GM23248 (cell line): ENCODE measurements at regions not wholly inside any gene's neighbourhood (a gene's known extent, or its start where the extent isn't known, plus 50 kb on each side); places are given as distances from the start of the nearest gene placed in this dataset.

Experiments used
- DNase-seq: peaks from one replicate; pipeline ENCODE4 v3.0.0-alpha.2; 2015
- H2AFZ ChIP-seq: fragments of 200-600 bp; sonication (generic); 2 replicates; pipeline ENCODE4 v1.6.1; 2016; ENCODE audit warnings: antibody characterized with exemption
- H3F3A ChIP-seq: fragments of 200-600 bp; sonication (generic); 2 replicates; pipeline ENCODE4 v1.6.1; 2016; ENCODE audit warnings: mild to moderate bottlenecking, antibody characterized with exemption, mixed run types; ENCODE audit not compliant: insufficient read depth
- H3K27ac ChIP-seq: fragments of 200-600 bp; sonication (generic); 2 replicates; pipeline ENCODE4 v1.5.1; 2016; ENCODE audit warnings: mild to moderate bottlenecking
- H3K27me3 ChIP-seq: fragments of 200-600 bp; sonication (generic); replicated peaks from 2 replicates; pipeline ENCODE4 v1.6.1; 2016; ENCODE audit warnings: mild to moderate bottlenecking; ENCODE audit not compliant: insufficient read depth
- H3K36me3 ChIP-seq: fragments of 200-600 bp; sonication (generic); 2 replicates; pipeline ENCODE4 v1.6.1; 2016; ENCODE audit warnings: low read depth, mild to moderate bottlenecking
- H3K4me1 ChIP-seq: fragments of 200-600 bp; sonication (generic); 2 replicates; pipeline ENCODE4 v1.6.1; 2016; ENCODE audit warnings: mild to moderate bottlenecking; ENCODE audit not compliant: insufficient read depth
- H3K4me2 ChIP-seq: fragments of 200-600 bp; sonication (generic); one replicate; pipeline ENCODE4 v1.6.1; 2016; ENCODE audit warnings: mild to moderate bottlenecking; ENCODE audit not compliant: unreplicated experiment
- H3K4me3 ChIP-seq: fragments of 200-600 bp; sonication (generic); 2 replicates; pipeline ENCODE4 v1.5.1; 2016; ENCODE audit warnings: mild to moderate bottlenecking
- H3K79me2 ChIP-seq: fragments of 200-600 bp; sonication (generic); 2 replicates; pipeline ENCODE4 v1.6.1; 2016; ENCODE audit warnings: mild to moderate bottlenecking; ENCODE audit not compliant: insufficient read depth
- H3K9ac ChIP-seq: fragments of 200-600 bp; sonication (generic); 2 replicates; pipeline ENCODE4 v1.6.1; 2016; ENCODE audit warnings: mild to moderate bottlenecking
- H3K9me2 ChIP-seq: fragments of 200-600 bp; sonication (generic); 2 replicates; pipeline ENCODE4 v1.6.1; 2016; ENCODE audit warnings: mixed run types, mild to moderate bottlenecking, moderate library complexity; ENCODE audit not compliant: insufficient read depth
- H3K9me3 ChIP-seq: fragments of 200-600 bp; sonication (generic); one replicate; pipeline ENCODE4 v1.6.1; 2017; ENCODE audit warnings: low read depth
- H4K20me1 ChIP-seq: fragments of 200-600 bp; sonication (generic); 2 replicates; pipeline ENCODE4 v1.6.0; 2016; ENCODE audit not compliant: insufficient read depth
- EZH2 ChIP-seq: fragments of 200-600 bp; sonication (generic); IDR thresholded peaks from 2 replicates; pipeline ENCODE4 v1.6.1; 2018; ENCODE audit warnings: antibody characterized with exemption, mild to moderate bottlenecking; ENCODE audit not compliant: insufficient read depth, poor library complexity, severe bottlenecking
- EZH2phosphoT487 ChIP-seq: fragments of 200-600 bp; sonication (generic); IDR thresholded peaks from 2 replicates; pipeline ENCODE4 v1.6.1; 2018; ENCODE audit warnings: antibody characterized with exemption, moderate library complexity, mild to moderate bottlenecking, low read depth; ENCODE audit not compliant: insufficient read depth
- WGBS, 2 experiments: methylation state at CpG; one replicate each; pipeline ENCODE4 v1.1.6; 2015 to 2017; ENCODE audit warnings: low lambda C conversion rate in 2 of 2, low coverage in 1 of 2; ENCODE audit errors: missing lambda C conversion rate in 2 of 2; 5-methylcytosine and 5-hydroxymethylcytosine counted together
- in situ Hi-C: fragments of 300-500 bp; cut with MboI; formaldehyde crosslinking; loops from 2 replicates; pipeline ENCODE4 v1.15.0; 2020

DNA sequence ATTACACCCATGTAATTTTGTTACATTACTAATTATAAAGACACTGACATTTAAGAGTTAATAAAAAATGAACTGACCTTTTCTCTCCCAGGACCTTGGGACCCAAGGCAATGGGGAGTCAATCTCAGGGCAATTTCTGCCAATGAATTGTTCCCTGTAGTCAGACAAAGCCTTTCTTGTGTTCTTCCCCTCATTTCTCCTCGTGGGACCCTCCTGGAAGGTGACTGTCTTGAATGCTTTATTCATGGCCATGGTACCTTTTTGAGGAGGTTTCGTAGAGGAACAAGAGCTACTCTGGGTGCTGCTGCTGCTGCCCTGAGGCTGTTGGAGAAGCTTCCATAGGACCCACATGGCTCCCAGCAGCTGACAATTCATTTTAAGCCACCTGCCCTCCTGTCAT lies 190.3 kb downstream of the SNX18 start:
- no peak overlapping the region for H3K4me3 ChIP-seq
- H3K9me2 ChIP-seq, result no peaks in the 10 kb centered on the region
- no peak overlapping the region for H3K9ac ChIP-seq
- peaks cover 17% of the 10 kb centered on the region for H3K4me1 ChIP-seq
- DNase-seq, result no peak
- H3F3A ChIP-seq, result peaks cover 19% of the 10 kb centered on the region
- no peaks in the 10 kb centered on the region for H3K36me3 ChIP-seq
- H3K27ac ChIP-seq, result no peak overlapping the region
- no peaks in the 10 kb centered on the region for H3K27me3 ChIP-seq
- H3K4me2 ChIP-seq, result no peak overlapping the region
- 87 to 93% methylated on average over 2 of the region's 2 CpGs for WGBS, 2 experiments
- in situ Hi-C loops, result no loop called here
- no peak overlapping the region for H2AFZ ChIP-seq
- no peaks in the 10 kb centered on the region for H4K20me1 ChIP-seq
- TF ChIP-seq EZH2phosphoT487, result no peak
- TF ChIP-seq EZH2, result no peak
- no peaks in the 10 kb centered on the region for H3K79me2 ChIP-seq
- no peaks in the 10 kb centered on the region for H3K9me3 ChIP-seq

DNA sequence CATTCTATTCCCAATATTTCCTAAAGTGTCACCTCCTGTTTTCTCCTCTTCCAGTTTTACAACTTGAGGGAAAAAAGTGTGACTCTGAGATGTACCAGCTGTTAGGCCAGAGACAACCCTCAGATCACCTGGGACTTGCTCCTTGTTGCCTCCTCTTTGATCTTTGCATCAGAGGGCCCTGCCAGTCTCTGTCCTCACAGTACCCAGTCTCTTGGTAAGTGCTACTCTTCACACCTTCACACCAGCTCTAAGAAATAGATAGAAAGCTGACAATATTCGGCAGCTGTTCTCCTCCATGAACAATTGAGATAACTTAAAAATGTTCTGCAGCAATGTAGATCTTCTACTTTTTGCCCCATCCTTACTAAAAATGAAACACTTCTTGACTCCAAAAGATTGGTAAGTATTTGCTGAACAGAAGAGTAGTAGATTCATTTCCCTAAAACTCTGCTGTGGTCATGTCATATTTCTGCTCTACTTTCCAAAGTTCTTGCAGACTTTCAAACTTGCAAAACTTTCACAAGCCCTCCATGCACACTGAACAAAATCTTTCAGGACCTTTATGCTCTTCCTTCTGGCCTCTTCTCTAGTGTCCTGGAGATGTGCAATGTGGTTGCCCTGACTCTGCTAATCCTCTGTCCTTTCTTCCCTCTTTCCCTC lies 188.6 kb downstream of the SNX18 start:
- no peaks in the 10 kb centered on the region for H3K36me3 ChIP-seq
- WGBS, 2 experiments, result 95 to 100% methylated on average over 1 of the region's 1 CpG
- H3K27me3 ChIP-seq, result no peaks in the 10 kb centered on the region
- no peak overlapping the region for H3K9ac ChIP-seq
- H3K79me2 ChIP-seq, result no peaks in the 10 kb centered on the region
- no peaks in the 10 kb centered on the region for H4K20me1 ChIP-seq
- H3K4me1 ChIP-seq, result peaks cover 34% of the 10 kb centered on the region
- in situ Hi-C loops, result no loop called here
- no peak overlapping the region for H3K4me2 ChIP-seq
- H3K9me3 ChIP-seq, result no peaks in the 10 kb centered on the region
- no peaks in the 10 kb centered on the region for H3K9me2 ChIP-seq
- H2AFZ ChIP-seq, result no peak overlapping the region
- no peak for TF ChIP-seq EZH2
- TF ChIP-seq EZH2phosphoT487, result no peak
- no peak overlapping the region for H3K4me3 ChIP-seq
- no peak for DNase-seq
- no peak overlapping the region for H3K27ac ChIP-seq
- H3F3A ChIP-seq, result peaks cover 37% of the 10 kb centered on the region

- no peaks in the 10 kb centered on the region for H3K9me3 ChIP-seq
- 45 to 49% methylated on average over 3 of the region's 3 CpGs for WGBS, 2 experiments
- no peaks in the 10 kb centered on the region for H3K9me2 ChIP-seq
- H3F3A ChIP-seq, result peaks cover 46% of the 10 kb centered on the region
- no peaks in the 10 kb centered on the region for H4K20me1 ChIP-seq
- H3K4me2 ChIP-seq, result no peak overlapping the region
- H3K36me3 ChIP-seq, result no peaks in the 10 kb centered on the region
- H3K4me1 ChIP-seq, result peaks cover 42% of the 10 kb centered on the region
- no peaks in the 10 kb centered on the region for H3K79me2 ChIP-seq
- in situ Hi-C loops, result no loop called here
- H2AFZ ChIP-seq, result no peak overlapping the region
- TF ChIP-seq EZH2 (no peak), EZH2phosphoT487 (no peak)
- H3K4me3 ChIP-seq, result no peak overlapping the region
- DNase-seq, result no peak
- H3K27me3 ChIP-seq, result no peaks in the 10 kb centered on the region
- H3K27ac ChIP-seq, result no peak overlapping the region
- H3K9ac ChIP-seq, result no peak overlapping the region
Observed at GRCh38 chr5:54704825-54705224, 187.3 kb downstream of the SNX18 start.

DNA sequence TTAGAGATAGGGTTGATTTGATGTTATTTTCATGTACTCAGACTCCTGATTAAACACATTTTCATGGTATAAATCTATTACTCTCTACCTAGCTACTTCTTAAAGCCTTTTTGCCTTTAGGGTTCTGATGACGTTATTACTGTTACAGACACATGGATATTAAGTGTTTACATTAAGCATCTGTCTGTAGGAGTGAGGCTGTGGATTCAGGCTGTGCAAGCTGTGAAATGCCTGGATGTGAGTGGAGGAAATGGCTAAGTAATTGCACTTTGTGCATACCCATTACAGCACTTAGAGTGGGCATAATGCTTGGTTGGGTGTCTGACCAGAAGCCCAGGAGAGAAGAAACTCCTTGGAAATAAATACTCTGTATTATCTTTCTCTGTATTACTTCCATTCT lies 186.8 kb downstream of the SNX18 start:
- Histone ChIP-seq H3K27ac (peak overlapping the region; percentile 67), H3K27me3 (no peaks in the 10 kb centered on the region), H3K4me2 (peak overlapping the region; percentile 66), H3K9me2 (no peaks in the 10 kb centered on the region), H3K36me3 (no peaks in the 10 kb centered on the region), H4K20me1 (no peaks in the 10 kb centered on the region), H3K9ac (no peak overlapping the region), H3K79me2 (no peaks in the 10 kb centered on the region), H3K9me3 (no peaks in the 10 kb centered on the region), H3K4me1 (peaks cover 42% of the 10 kb centered on the region), H3F3A (peaks cover 47% of the 10 kb centered on the region), H3K4me3 (0 out of 2 replicates have a peak overlapping the region, but pooled peaks have one; percentile 40), H2AFZ (peak overlapping the region; percentile 54)
- DNase-seq, result peak; percentile 7
- WGBS, 2 experiments, result 0 to 4% methylated on average over 1 of the region's 1 CpG
- TF ChIP-seq EZH2, result no peak
- TF ChIP-seq EZH2phosphoT487, result no peak
- in situ Hi-C loops, result no loop called here
